Ishikawa (cell line): ENCODE measurements at regions not wholly inside any gene's neighbourhood (a gene's known extent, or its start where the extent isn't known, plus 50 kb on each side); places are given as distances from the start of the nearest gene placed in this dataset.

Experiments used
- CEBPB ChIP-seq: IDR thresholded peaks from 2 replicates; pipeline ENCODE4 v1.6.1; 2012
- CREB1 ChIP-seq: IDR thresholded peaks from 2 replicates; pipeline ENCODE4 v1.6.1; 2012; ENCODE audit warnings: low read depth
- EGR1 ChIP-seq: IDR thresholded peaks from 2 replicates; pipeline ENCODE4 v1.6.1; 2012
- EP300 ChIP-seq: IDR thresholded peaks from 2 replicates; pipeline ENCODE4 v1.6.1; 2012; ENCODE audit warnings: borderline replicate concordance
- FOXM1 ChIP-seq: IDR thresholded peaks from 2 replicates; pipeline ENCODE4 v1.6.1; 2012; ENCODE audit warnings: low read depth, borderline replicate concordance
- MAX ChIP-seq: IDR thresholded peaks from 2 replicates; pipeline ENCODE4 v1.6.1; 2012
- NFIC ChIP-seq: IDR thresholded peaks from 2 replicates; pipeline ENCODE4 v1.6.1; 2012
- RAD21 ChIP-seq: IDR thresholded peaks from 2 replicates; pipeline ENCODE4 v1.6.1; 2012; ENCODE audit warnings: low read depth
- REST ChIP-seq: IDR thresholded peaks from 2 replicates; pipeline ENCODE4 v1.6.1; 2012; ENCODE audit warnings: low read depth, mild to moderate bottlenecking
- TAF1 ChIP-seq: IDR thresholded peaks from 2 replicates; pipeline ENCODE4 v1.6.1; 2012; ENCODE audit warnings: low read depth, mild to moderate bottlenecking
- TCF12 ChIP-seq: IDR thresholded peaks from 2 replicates; pipeline ENCODE4 v1.6.1; 2012; ENCODE audit warnings: low read depth
- TEAD4 ChIP-seq: IDR thresholded peaks from 2 replicates; pipeline ENCODE4 v1.6.1; 2012
- USF1 ChIP-seq: IDR thresholded peaks from 2 replicates; pipeline ENCODE4 v1.6.1; 2012
- YY1 ChIP-seq: IDR thresholded peaks from 2 replicates; pipeline ENCODE4 v1.6.1; 2012; ENCODE audit warnings: low read depth
- ZBTB7A ChIP-seq: IDR thresholded peaks from 2 replicates; pipeline ENCODE4 v1.6.1; 2012; ENCODE audit warnings: low read depth

DNA sequence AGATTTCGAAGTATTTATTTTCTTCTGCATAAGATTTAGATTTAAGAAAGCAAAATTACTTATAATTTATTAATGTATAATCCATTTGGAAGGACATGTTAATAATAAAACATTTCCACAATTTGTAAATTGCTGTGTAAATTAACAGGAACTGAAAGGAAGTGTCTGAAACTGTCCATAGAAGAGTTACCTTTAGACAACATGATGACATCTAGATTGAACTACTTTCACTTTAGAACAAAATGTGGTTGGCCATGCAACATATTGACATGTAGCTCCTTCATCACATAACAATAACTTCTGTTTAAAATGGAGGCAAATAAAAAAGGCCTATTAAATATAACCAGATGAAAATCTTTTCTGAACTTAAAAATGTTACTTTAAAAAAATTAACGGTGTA lies 1849.5 kb upstream of the ACO1 start:
- no peak for TF ChIP-seq CREB1
- no peak for TF ChIP-seq REST
- no peak for TF ChIP-seq TCF12
- no peak for TF ChIP-seq TAF1
- TF ChIP-seq YY1 = no peak
- no peak for TF ChIP-seq RAD21

GRCh38 chr9:30536494-30536893 lies 1847.9 kb upstream of the ACO1 start:
- no peak for TF ChIP-seq NFIC

DNA sequence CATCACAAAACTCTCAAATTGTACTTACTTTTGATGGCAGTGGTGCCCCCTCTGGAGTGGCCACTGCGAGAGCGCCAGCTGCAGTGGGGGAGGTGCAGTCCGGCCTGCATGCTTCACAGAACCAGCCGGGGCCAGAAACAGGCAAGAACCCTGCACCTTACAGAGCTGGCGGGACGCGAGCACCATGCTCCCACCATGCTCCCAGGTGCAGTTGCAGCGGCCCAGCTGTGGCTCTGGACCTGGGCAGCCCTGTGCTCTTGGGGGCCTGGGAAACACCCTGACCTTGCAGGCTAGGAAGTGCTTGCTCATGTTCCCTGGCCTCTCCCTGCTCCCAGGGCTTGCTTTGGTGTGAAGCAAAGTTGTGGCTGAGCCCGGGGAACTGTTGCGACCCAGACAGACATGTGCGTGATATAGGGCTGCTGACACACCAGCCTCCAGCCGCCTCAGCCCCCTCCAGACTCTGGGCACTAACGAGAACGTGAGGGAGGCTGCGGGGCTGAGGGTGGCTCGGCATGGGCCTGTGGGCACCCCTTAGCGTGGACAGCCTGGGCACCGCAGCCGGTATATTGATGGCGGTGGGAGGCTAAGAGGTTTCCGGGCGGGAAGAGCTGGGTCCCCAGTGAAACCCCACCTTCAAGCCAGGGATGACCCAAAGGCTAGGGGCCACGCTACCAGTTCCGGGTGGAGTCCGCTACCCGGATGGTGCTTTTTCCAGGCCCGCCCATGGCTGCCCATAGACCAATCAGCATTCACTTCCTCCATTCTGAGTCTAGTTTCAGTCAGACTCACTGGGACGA lies 1809.9 kb upstream of the ACO1 start:
- TF ChIP-seq TCF12 (no peak), USF1 (no peak), ZBTB7A (no peak), FOXM1 (no peak), MAX (no peak), RAD21 (no peak), YY1 (no peak), NFIC (no peak), TAF1 (no peak), CREB1 (no peak)

DNA sequence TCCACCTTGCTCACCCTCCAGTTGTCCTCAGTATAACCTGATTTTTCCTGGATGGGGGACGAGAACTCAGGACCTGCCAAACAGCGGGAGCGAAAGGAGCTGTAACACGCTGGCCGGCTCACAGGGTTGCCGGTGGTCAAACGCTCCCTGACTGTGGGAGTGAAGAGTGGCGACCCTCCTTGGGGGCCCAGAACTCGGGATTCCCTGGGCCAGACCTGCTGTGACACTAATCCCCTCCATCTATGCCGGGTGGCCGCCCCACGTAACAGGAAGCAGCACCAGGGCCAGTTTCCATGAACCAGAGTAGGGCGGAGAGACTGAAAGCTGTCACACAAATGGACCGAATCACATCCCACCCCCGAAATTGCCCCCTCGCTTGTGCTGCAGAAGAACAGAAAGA lies 1809.2 kb upstream of the ACO1 start:
- TF ChIP-seq CEBPB (no peak), TCF12 (no peak), EP300 (no peak), MAX (no peak), TEAD4 (no peak), YY1 (no peak), ZBTB7A (no peak), NFIC (no peak), FOXM1 (no peak), RAD21 (no peak), TAF1 (no peak), CREB1 (no peak), EGR1 (no peak)

GRCh38 chr9:30575691-30576090 lies 1808.8 kb upstream of the ACO1 start:
- TF ChIP-seq TCF12 = no peak
- TF ChIP-seq USF1 = no peak
- no peak for TF ChIP-seq NFIC
- TF ChIP-seq ZBTB7A = no peak
- no peak for TF ChIP-seq YY1
- TF ChIP-seq FOXM1 = no peak
- TF ChIP-seq RAD21 = no peak
- TF ChIP-seq TEAD4 = no peak
- no peak for TF ChIP-seq MAX
- TF ChIP-seq TAF1 = no peak
- TF ChIP-seq REST = no peak
- no peak for TF ChIP-seq EP300
- no peak for TF ChIP-seq CREB1
- TF ChIP-seq EGR1 = no peak
- no peak for TF ChIP-seq CEBPB

GRCh38 chr9:30579810-30580209 lies 1804.6 kb upstream of the ACO1 start:
- TF ChIP-seq RAD21 (no peak), NFIC (no peak), CEBPB (no peak), REST (no peak)
